ENCODE measurements at regions not wholly inside any gene's neighbourhood (a gene's known extent, or its start where the extent isn't known, plus 50 kb on each side); places are given as distances from the start of the nearest gene placed in this dataset.
"Not testable (repeated sequence)": the region's sequence is repeated elsewhere in the genome, so short reads cannot be mapped to it uniquely, and the experiment has no call there.

- DNase-seq (ENCODE audit: low spot score) (no peak), ATAC-seq (ENCODE audit: low FRiP score) (no peak)
- no peak for TF ChIP-seq CTCF (IDR thresholded peaks at IDR 0.05)
These were observed 54.7 kb upstream of the LANCL2 start for GRCh38 chr7:55310287-55311025.

GRCh38 chr7:55311892-55312291 lies 53.2 kb upstream of the LANCL2 start:
- ATAC-seq (ENCODE audit: low FRiP score); DNase-seq (ENCODE audit: low spot score): not testable (repeated sequence)

GRCh38 chr7:55313671-55314070 lies 51.5 kb upstream of the LANCL2 start:
- DNase-seq (ENCODE audit: low spot score); ATAC-seq (ENCODE audit: low FRiP score): not testable (repeated sequence)

GRCh38 chr7:55314967-55315366 lies 50.2 kb upstream of the LANCL2 start:
- DNase-seq (ENCODE audit: low spot score) (no peak), ATAC-seq (ENCODE audit: low FRiP score) (no peak)
- no peak for TF ChIP-seq CTCF (IDR thresholded peaks at IDR 0.05)
